Astrocyte (in vitro differentiated cells and primary cell): ENCODE measurements at regions not wholly inside any gene's neighbourhood (a gene's known extent, or its start where the extent isn't known, plus 50 kb on each side); places are given as distances from the start of the nearest gene placed in this dataset.
A peak's percentile ranks its signal among the peaks of the same experiment; 100 is the strongest.

Source experiments
- DNase-seq: peaks from one replicate; pipeline ENCODE4 v3.0.0-alpha.2; 2010; ENCODE audit warnings: low read depth
- FAIRE-seq: peaks from 2 replicates; lab custom pipeline; 2011; peaks lifted over from hg19 to GRCh38; lab: Jason Lieb, UNC
- H2AFZ ChIP-seq: 2 replicates; pipeline ENCODE4 v1.6.0; 2012; ENCODE audit warnings: low read depth, low read length, inconsistent platforms
- H3K27ac ChIP-seq: 2 replicates; pipeline ENCODE4 v1.5.1; 2011; ENCODE audit warnings: low read depth, low read length, inconsistent platforms
- H3K27me3 ChIP-seq: 2 replicates; pipeline ENCODE4 v1.6.0; 2011; ENCODE audit warnings: low read length, inconsistent platforms; ENCODE audit not compliant: insufficient read depth
- H3K36me3 ChIP-seq: 2 replicates; pipeline ENCODE4 v1.5.1; 2011; ENCODE audit warnings: low read length, inconsistent platforms; ENCODE audit not compliant: insufficient read depth
- H3K4me1 ChIP-seq: 2 replicates; pipeline ENCODE4 v1.5.1; 2011; ENCODE audit warnings: low read length, inconsistent platforms; ENCODE audit not compliant: insufficient read depth
- H3K4me2 ChIP-seq: 2 replicates; pipeline ENCODE4 v1.6.0; 2012; ENCODE audit warnings: low read length, inconsistent platforms
- H3K4me3 ChIP-seq: 2 replicates; pipeline ENCODE4 v1.5.1; 2011; ENCODE audit warnings: low read depth, mild to moderate bottlenecking, low read length, inconsistent platforms; ENCODE audit not compliant: insufficient read depth
- H3K79me2 ChIP-seq: 2 replicates; pipeline ENCODE4 v1.6.0; 2012; ENCODE audit warnings: mild to moderate bottlenecking, low read length, inconsistent platforms; ENCODE audit not compliant: insufficient read depth
- H3K9ac ChIP-seq: 2 replicates; pipeline ENCODE4 v1.6.0; 2012; ENCODE audit warnings: mild to moderate bottlenecking, low read length, inconsistent platforms
- H3K9me3 ChIP-seq: 2 replicates; pipeline ENCODE4 v1.5.1; 2012; ENCODE audit warnings: low read depth, mild to moderate bottlenecking, low read length, inconsistent platforms; ENCODE audit not compliant: insufficient read depth
- H4K20me1 ChIP-seq: 2 replicates; pipeline ENCODE4 v1.6.0; 2012; ENCODE audit warnings: low read length, inconsistent platforms; ENCODE audit not compliant: insufficient read depth
- H3K27ac Mint-ChIP-seq: one replicate; pipeline ENCODE4 v1.8.0; 2021; ENCODE audit warnings: mild to moderate bottlenecking, mixed read lengths; ENCODE audit not compliant: unreplicated experiment
- H3K27me3 Mint-ChIP-seq: one replicate; pipeline ENCODE4 v1.8.0; 2021; ENCODE audit warnings: low read depth, mixed read lengths; ENCODE audit not compliant: unreplicated experiment
- H3K36me3 Mint-ChIP-seq: one replicate; pipeline ENCODE4 v1.8.0; 2021; ENCODE audit warnings: low read depth, mixed read lengths; ENCODE audit not compliant: unreplicated experiment
- H3K4me1 Mint-ChIP-seq: one replicate; pipeline ENCODE4 v1.8.0; 2021; ENCODE audit warnings: low read depth, mixed read lengths; ENCODE audit not compliant: unreplicated experiment
- H3K4me3 Mint-ChIP-seq: one replicate; pipeline ENCODE4 v1.8.0; 2021; ENCODE audit warnings: mild to moderate bottlenecking, moderate library complexity, mixed read lengths; ENCODE audit not compliant: unreplicated experiment
- H3K9me3 Mint-ChIP-seq: one replicate; pipeline ENCODE4 v1.8.0; 2021; ENCODE audit warnings: mild to moderate bottlenecking, mixed read lengths; ENCODE audit not compliant: unreplicated experiment
- EZH2 ChIP-seq: IDR thresholded peaks from 2 replicates; pipeline ENCODE4 v1.6.1; 2012; ENCODE audit warnings: mild to moderate bottlenecking, low read length, inconsistent platforms; ENCODE audit not compliant: insufficient read depth
- TF ChIP-seq, protein P1 (sequence below): IDR thresholded peaks from 2 replicates; pipeline ENCODE4 v1.5.1; 2011; ENCODE audit warnings: low read depth, mild to moderate bottlenecking, inconsistent platforms, low read length, moderate library complexity; ENCODE audit not compliant: insufficient read depth

DNA sequence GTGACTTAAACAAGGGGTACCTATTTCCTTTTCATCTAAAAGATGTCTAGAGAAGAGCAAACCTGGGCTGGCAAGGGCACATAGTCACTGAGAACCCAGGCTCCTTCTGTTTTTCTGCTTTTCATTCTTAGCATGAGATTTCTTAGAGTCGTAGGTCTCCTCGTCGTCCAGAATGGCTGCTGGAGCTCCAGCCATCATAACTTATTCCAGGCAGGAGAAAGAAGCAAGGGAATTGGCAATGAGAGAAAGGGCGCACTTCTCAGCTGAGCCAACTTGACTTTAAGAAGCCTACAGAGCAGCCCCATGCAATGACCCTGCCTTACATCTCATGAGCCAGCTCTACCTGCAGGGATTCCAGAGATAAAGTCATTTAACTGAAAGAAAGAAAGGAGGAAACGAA, 213.4 kb downstream of the BMP7 start:
- Mint-ChIP-seq H3K4me3 (no peak overlapping the region), H3K4me1 (peaks cover 4% of the 10 kb centered on the region), H3K9me3 (no peaks in the 10 kb centered on the region), H3K27ac (no peak overlapping the region), H3K36me3 (no peaks in the 10 kb centered on the region), H3K27me3 (peaks cover 6% of the 10 kb centered on the region)
- Histone ChIP-seq H3K27me3 (no peaks in the 10 kb centered on the region), H3K9ac (no peak overlapping the region), H3K4me2 (no peak overlapping the region), H3K4me3 (no peak overlapping the region), H3K9me3 (no peaks in the 10 kb centered on the region), H3K36me3 (no peaks in the 10 kb centered on the region), H2AFZ (no peak overlapping the region), H4K20me1 (no peaks in the 10 kb centered on the region), H3K27ac (no peak overlapping the region), H3K4me1 (no peaks in the 10 kb centered on the region), H3K79me2 (no peaks in the 10 kb centered on the region)
- no peak for FAIRE-seq
- no peak for DNase-seq
- TF ChIP-seq, protein P1, sequence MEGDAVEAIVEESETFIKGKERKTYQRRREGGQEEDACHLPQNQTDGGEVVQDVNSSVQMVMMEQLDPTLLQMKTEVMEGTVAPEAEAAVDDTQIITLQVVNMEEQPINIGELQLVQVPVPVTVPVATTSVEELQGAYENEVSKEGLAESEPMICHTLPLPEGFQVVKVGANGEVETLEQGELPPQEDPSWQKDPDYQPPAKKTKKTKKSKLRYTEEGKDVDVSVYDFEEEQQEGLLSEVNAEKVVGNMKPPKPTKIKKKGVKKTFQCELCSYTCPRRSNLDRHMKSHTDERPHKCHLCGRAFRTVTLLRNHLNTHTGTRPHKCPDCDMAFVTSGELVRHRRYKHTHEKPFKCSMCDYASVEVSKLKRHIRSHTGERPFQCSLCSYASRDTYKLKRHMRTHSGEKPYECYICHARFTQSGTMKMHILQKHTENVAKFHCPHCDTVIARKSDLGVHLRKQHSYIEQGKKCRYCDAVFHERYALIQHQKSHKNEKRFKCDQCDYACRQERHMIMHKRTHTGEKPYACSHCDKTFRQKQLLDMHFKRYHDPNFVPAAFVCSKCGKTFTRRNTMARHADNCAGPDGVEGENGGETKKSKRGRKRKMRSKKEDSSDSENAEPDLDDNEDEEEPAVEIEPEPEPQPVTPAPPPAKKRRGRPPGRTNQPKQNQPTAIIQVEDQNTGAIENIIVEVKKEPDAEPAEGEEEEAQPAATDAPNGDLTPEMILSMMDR = no peak
- TF ChIP-seq EZH2 = no peak

DNA sequence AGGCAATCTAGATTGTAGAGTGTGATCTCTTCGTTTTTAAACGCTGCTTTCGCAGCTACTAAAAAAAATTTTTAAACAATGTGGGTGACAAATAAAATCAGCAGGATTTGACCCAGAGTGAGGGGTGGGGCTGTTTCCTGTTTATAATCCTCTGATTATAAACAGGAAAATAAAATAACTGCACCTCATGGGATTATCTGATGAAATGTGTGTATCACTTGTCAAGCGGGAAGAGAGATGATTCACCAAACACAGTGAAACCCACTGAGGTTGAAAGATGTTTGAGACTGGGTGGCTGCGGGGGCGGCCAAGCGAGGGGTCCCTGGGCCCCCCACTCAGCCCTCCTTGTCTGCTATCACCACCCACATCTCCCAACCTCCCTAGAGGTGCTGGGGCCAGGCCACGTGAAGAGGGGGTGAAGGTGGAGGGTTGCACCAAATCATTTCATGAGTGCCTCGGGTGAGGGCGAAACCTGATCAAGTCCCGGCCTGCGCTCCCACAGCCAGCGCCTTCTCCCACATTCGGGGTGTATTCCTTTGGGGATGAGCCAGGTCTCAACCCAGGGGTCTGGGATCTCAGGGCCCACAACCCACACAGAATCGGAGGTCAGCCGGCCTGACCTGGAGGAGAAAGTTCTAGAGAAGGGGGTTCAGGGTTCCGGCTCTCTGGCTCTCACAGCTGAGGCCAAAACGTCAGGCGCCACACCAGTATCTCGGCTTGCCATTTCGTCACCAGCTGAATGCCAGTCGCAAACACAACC, 212.5 kb downstream of the BMP7 start:
- TF ChIP-seq EZH2 = no peak
- TF ChIP-seq, protein P1 = no peak
- Mint-ChIP-seq H3K36me3 (no peaks in the 10 kb centered on the region), H3K9me3 (no peaks in the 10 kb centered on the region), H3K4me3 (no peak overlapping the region), H3K27ac (no peak overlapping the region), H3K27me3 (peaks cover 10% of the 10 kb centered on the region), H3K4me1 (peaks cover 7% of the 10 kb centered on the region)
- no peak overlapping the region for H3K9ac ChIP-seq
- H4K20me1 ChIP-seq = no peaks in the 10 kb centered on the region
- FAIRE-seq = no peak
- no peak overlapping the region for H3K4me3 ChIP-seq
- H3K27ac ChIP-seq = no peak overlapping the region
- no peak overlapping the region for H3K4me2 ChIP-seq
- H3K9me3 ChIP-seq = no peaks in the 10 kb centered on the region
- H3K79me2 ChIP-seq = no peaks in the 10 kb centered on the region
- no peaks in the 10 kb centered on the region for H3K36me3 ChIP-seq
- no peaks in the 10 kb centered on the region for H3K4me1 ChIP-seq
- no peak for DNase-seq
- no peaks in the 10 kb centered on the region for H3K27me3 ChIP-seq
- peak overlapping the region; percentile 34 for H2AFZ ChIP-seq

DNA sequence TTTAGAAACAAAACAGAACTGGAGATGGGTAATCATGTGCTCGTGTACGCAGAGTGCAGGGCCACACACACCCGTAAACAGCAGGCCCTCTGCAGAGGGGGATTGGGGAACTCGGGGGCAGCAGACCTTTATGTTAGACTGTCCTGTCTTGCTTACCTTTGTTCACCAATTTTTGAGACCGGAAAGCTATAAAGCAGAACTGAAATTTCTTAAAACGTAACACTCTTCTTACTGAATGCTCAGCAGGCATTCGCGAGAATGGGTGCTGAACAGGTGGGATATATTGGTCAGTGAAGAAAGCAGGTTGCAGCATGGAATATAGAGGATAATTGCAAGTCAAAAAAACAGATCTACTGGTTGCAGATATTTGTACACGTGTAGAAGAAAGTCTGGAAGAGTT, 211.1 kb downstream of the BMP7 start:
- FAIRE-seq (no peak), DNase-seq (no peak)
- no peaks in the 10 kb centered on the region for H3K4me1 ChIP-seq
- no peak overlapping the region for H3K4me3 ChIP-seq
- H3K4me2 ChIP-seq = no peak overlapping the region
- no peaks in the 10 kb centered on the region for H3K9me3 ChIP-seq
- H4K20me1 ChIP-seq = no peaks in the 10 kb centered on the region
- no peaks in the 10 kb centered on the region for H3K27me3 ChIP-seq
- H3K27ac ChIP-seq = no peak overlapping the region
- no peak overlapping the region for H3K9ac ChIP-seq
- no peaks in the 10 kb centered on the region for H3K36me3 ChIP-seq
- H3K4me1 Mint-ChIP-seq = peaks cover 9% of the 10 kb centered on the region
- H3K4me3 Mint-ChIP-seq = no peak overlapping the region
- H3K27me3 Mint-ChIP-seq = peaks cover 18% of the 10 kb centered on the region
- no peaks in the 10 kb centered on the region for H3K9me3 Mint-ChIP-seq
- H2AFZ ChIP-seq = no peak overlapping the region
- no peaks in the 10 kb centered on the region for H3K79me2 ChIP-seq
- no peak overlapping the region for H3K27ac Mint-ChIP-seq
- H3K36me3 Mint-ChIP-seq = no peaks in the 10 kb centered on the region
- TF ChIP-seq, protein P1 = no peak
- TF ChIP-seq EZH2 = no peak
